ENCODE measurements at regions not wholly inside any gene's neighbourhood (a gene's known extent, or its start where the extent isn't known, plus 50 kb on each side); places are given as distances from the start of the nearest gene placed in this dataset.

- no peak overlapping the region for H3K4me3 ChIP-seq (ENCODE audit: low read depth, low read length)
- TF ChIP-seq, protein P1, sequence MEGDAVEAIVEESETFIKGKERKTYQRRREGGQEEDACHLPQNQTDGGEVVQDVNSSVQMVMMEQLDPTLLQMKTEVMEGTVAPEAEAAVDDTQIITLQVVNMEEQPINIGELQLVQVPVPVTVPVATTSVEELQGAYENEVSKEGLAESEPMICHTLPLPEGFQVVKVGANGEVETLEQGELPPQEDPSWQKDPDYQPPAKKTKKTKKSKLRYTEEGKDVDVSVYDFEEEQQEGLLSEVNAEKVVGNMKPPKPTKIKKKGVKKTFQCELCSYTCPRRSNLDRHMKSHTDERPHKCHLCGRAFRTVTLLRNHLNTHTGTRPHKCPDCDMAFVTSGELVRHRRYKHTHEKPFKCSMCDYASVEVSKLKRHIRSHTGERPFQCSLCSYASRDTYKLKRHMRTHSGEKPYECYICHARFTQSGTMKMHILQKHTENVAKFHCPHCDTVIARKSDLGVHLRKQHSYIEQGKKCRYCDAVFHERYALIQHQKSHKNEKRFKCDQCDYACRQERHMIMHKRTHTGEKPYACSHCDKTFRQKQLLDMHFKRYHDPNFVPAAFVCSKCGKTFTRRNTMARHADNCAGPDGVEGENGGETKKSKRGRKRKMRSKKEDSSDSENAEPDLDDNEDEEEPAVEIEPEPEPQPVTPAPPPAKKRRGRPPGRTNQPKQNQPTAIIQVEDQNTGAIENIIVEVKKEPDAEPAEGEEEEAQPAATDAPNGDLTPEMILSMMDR (conservative IDR thresholded peaks at IDR 0.05; ENCODE audit: low read depth, low read length) = no peak
- DNase-seq (ENCODE audit: low read depth) = no peak
Measured at GRCh38 chr20:19027971-19028370, 184.5 kb upstream of the SLC24A3 start.

GRCh38 chr20:19041787-19042186 is 170.7 kb upstream of the SLC24A3 start:
- TF ChIP-seq, protein P1 (conservative IDR thresholded peaks at IDR 0.05; ENCODE audit: low read depth, low read length) = no peak

DNA sequence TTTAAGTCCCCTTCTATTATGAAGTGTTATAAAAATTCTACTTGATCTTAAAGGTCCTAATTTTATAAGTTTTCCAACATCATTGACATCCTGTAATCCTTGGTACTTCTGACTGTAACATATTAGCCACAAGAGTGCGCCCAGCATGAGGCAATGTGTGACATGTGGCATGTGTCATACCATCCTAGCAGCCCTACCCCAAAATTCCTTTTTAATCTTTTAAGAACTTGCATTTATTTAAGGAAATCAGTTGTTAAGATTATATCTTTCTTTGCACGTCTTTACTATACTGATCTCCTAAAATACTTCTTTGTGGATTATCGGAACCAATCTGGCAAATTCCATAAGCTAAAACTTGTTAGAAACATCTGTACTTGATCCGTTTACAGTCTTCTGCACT is 167.1 kb upstream of the SLC24A3 start:
- DNase-seq (ENCODE audit: low read depth) = no peak
- TF ChIP-seq, protein P1 (conservative IDR thresholded peaks at IDR 0.05; ENCODE audit: low read depth, low read length) = no peak
- H3K4me3 ChIP-seq (ENCODE audit: low read depth, low read length) = no peak overlapping the region

More at GRCh38 chr20:19041787-19042186, 170.7 kb upstream of the SLC24A3 start:
- no peak for DNase-seq (ENCODE audit: low read depth)
- no peak overlapping the region for H3K4me3 ChIP-seq (ENCODE audit: low read depth, low read length)

DNA sequence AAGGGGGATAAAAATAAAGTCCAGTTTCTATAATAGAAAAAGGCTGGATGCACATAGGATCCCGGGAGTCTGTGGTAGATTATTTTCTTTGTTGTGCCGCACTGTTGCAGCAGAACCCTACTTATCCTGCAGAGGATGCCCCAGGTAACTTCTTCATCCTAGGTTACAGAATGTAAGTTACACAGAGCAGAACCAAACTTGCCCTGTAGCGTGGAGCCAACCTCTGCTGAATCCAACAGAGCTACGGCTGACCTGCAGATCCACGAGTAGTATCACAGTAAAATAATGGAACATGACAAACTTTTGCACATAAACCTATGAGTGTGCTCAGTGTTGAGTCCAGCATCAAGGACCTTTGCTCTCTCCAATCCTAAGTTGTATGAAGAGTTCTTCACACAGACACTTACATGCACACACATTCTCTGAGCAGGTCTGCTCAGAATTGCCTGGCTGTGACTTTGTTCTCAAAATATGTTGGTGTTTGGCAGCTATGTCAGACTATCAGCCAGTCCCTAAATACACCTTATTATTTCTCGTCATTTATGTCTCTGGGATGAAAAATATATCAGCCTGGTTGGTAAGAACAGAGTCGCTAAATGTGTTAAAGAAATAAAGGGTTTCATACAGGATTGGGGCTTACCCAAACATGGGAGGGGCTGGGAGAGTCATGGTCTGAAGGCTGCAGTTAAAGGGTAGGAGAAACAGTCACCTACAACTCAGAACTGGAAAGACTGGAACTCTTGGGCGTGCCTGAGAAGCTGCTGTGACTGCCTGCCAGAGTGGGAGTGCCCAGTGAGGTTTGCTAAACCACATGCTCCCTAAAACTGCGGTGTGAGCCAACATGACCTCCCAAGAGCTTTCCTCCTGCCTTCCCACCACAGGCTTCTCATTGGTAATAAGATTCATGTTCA is 165.1 kb upstream of the SLC24A3 start:
- DNase-seq (ENCODE audit: low read depth) = no peak
- TF ChIP-seq, protein P1 (conservative IDR thresholded peaks at IDR 0.05; ENCODE audit: low read depth, low read length) = no peak
- H3K4me3 ChIP-seq (ENCODE audit: low read depth, low read length) = no peak overlapping the region

GRCh38 chr20:19047951-19048296 is 164.5 kb upstream of the SLC24A3 start:
- H3K4me3 ChIP-seq (ENCODE audit: low read depth, low read length) = no peak overlapping the region
- TF ChIP-seq, protein P1 (conservative IDR thresholded peaks at IDR 0.05; ENCODE audit: low read depth, low read length) = no peak
- DNase-seq (ENCODE audit: low read depth) = no peak

- TF ChIP-seq, protein P1 (conservative IDR thresholded peaks at IDR 0.05; ENCODE audit: low read depth, low read length) = no peak
- H3K4me3 ChIP-seq (ENCODE audit: low read depth, low read length) = no peak overlapping the region
- no peak for DNase-seq (ENCODE audit: low read depth)
Measured at GRCh38 chr20:19048995-19049501, 163.4 kb upstream of the SLC24A3 start.

DNA sequence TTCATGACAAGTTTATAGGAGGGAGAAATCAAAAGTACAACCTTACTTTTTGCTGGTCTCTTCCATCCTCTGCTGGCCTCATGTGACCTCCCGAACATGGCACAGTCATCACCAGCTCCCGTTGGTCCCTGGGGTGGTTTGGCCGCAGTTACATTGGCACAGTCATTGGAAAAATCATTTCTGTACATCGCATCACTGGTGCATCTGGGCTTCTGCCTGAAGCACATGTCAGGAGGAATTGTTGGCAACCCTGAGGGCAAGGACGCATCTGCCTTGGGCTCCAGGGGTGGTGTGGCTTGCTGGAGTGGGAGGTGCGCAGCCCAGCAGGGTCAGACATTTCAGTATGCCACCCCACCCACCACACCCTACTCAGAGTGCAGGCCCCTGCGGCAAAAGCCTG is 162.9 kb upstream of the SLC24A3 start:
- H3K4me3 ChIP-seq (ENCODE audit: low read depth, low read length) = no peak overlapping the region
- no peak for DNase-seq (ENCODE audit: low read depth)
- TF ChIP-seq, protein P1 (conservative IDR thresholded peaks at IDR 0.05; ENCODE audit: low read depth, low read length) = no peak

Measured in choroid plexus epithelial cell (primary cell).